Right lobe of liver (tissue), 6 donors: ENCODE measurements at regions not wholly inside any gene's neighbourhood (a gene's known extent, or its start where the extent isn't known, plus 50 kb on each side); places are given as distances from the start of the nearest gene placed in this dataset.

Experiments
- ATAC-seq, 4 donors: fragments of 200-7000 bp; cut with Tn5 transposase; one replicate each; pipeline ENCODE4 v1.9.1; 2020; ENCODE audit warnings: mild to moderate bottlenecking in 4 of 4, moderate library complexity in 4 of 4
- DNase-seq, 3 donors: peaks; one replicate each; pipeline ENCODE4 v3.0.0-alpha.2; 2020
- H3K27ac ChIP-seq, 3 donors: fragments of 200-600 bp; one replicate each; pipeline ENCODE4 v1.8.0; 2022
- H3K27me3 ChIP-seq, 2 donors: fragments of 200-600 bp; one replicate each; pipeline ENCODE4 v1.8.0; 2022
- H3K36me3 ChIP-seq, 4 donors: fragments of 200-600 bp; sonication (generic) in 1 of 4; one replicate each; pipeline versions ENCODE4 v1.5.1 to v1.8.0; 2017 to 2022; ENCODE audit warnings: control low read depth in 1 of 4
- H3K4me1 ChIP-seq, 4 donors: fragments of 200-600 bp; sonication (generic) in 1 of 4; one replicate each; pipeline versions ENCODE4 v1.5.1 to v1.8.0; 2017 to 2022; ENCODE audit warnings: control low read depth in 1 of 4
- H3K4me3 ChIP-seq, 3 donors: fragments of 200-600 bp; one replicate each; pipeline ENCODE4 v1.8.0; 2022
- H3K9me3 ChIP-seq, 4 donors: fragments of 200-600 bp; sonication (generic) in 1 of 4; one replicate each; pipeline versions ENCODE4 v1.5.1 to v1.8.0; 2017 to 2022; ENCODE audit warnings: control low read depth in 1 of 4
- CTCF ChIP-seq, 4 donors: fragments of 200-600 bp in 3 of 4; fragments of 450-650 bp in 1 of 4; IDR thresholded peaks; one replicate each; pipeline versions ENCODE4 v1.5.1 to v1.8.0; 2016 to 2022; ENCODE audit warnings: antibody characterized with exemption in 4 of 4, mild to moderate bottlenecking in 2 of 4
- POLR2A ChIP-seq: fragments of 450-650 bp; IDR thresholded peaks from one replicate; pipeline ENCODE4 v1.6.1; 2017; ENCODE audit warnings: antibody characterized with exemption, mild to moderate bottlenecking
- WGBS: methylation state at CpG from one replicate; pipeline ENCODE4 v1.1.6; 2018; ENCODE audit warnings: low coverage, low lambda C conversion rate; ENCODE audit not compliant: insufficient coverage; ENCODE audit errors: missing lambda C conversion rate; 5-methylcytosine and 5-hydroxymethylcytosine counted together
- intact Hi-C, 2 donors: fragments of 100-400 bp; cut with DNase I; formaldehyde crosslinking; loops; one replicate each; pipeline versions ENCODE4 v1.11.2 to v1.14.1; 2022
- donor health status: DM: no; HTN: yes; CAD: no.
- donor health status: DM: no; HTN: no; CAD: no.
- donor health status: DM: no; HTN: no; CAD: no.
- donor health status: DM: no; HTN: yes; CAD: no.
- donor health status: DM: no; HTN: yes; CAD: no.

- 73% methylated on average over 5 of the region's 10 CpGs for WGBS
- no peak overlapping the region for H3K4me3 ChIP-seq
- DNase-seq, result no peak
- no peak for TF ChIP-seq CTCF (IDR thresholded peaks at IDR 0.05)
- no peak for TF ChIP-seq POLR2A
- no peak overlapping the region for H3K27ac ChIP-seq
- intact Hi-C loops, result no loop called here
- no peaks in the 10 kb centered on the region for H3K9me3 ChIP-seq
- no peaks in the 10 kb centered on the region for H3K27me3 ChIP-seq
- no peak for ATAC-seq
- H3K4me1 ChIP-seq, result no peaks in the 10 kb centered on the region
- H3K36me3 ChIP-seq, result no peaks in the 10 kb centered on the region
Observed at GRCh38 chr3:137906985-137907649, 102.8 kb upstream of the CLDN18 start.

GRCh38 chr3:137924628-137925027, 85.3 kb upstream of the CLDN18 start:
- Histone ChIP-seq H3K27me3 (no peaks in the 10 kb centered on the region), H3K9me3 (no peaks in the 10 kb centered on the region), H3K36me3 (no peaks in the 10 kb centered on the region), H3K27ac (no peak overlapping the region), H3K4me3 (no peak overlapping the region), H3K4me1 (no peaks in the 10 kb centered on the region)
- ATAC-seq (no peak), DNase-seq (no peak)
- intact Hi-C loops, result no loop called here
- WGBS, result 41% methylated on average over 2 of the region's 4 CpGs
- TF ChIP-seq POLR2A (no peak), CTCF (IDR thresholded peaks at IDR 0.05) (no peak)

GRCh38 chr3:137925080-137925479, 84.9 kb upstream of the CLDN18 start:
- ATAC-seq (no peak), DNase-seq (no peak)
- intact Hi-C loops, result no loop called here
- H3K4me3 ChIP-seq, result no peak overlapping the region
- TF ChIP-seq CTCF (IDR thresholded peaks at IDR 0.05) (no peak), POLR2A (no peak)
- H3K27ac ChIP-seq, result no peak overlapping the region
- H3K27me3 ChIP-seq, result no peaks in the 10 kb centered on the region
- WGBS, result 54% methylated on average over 5 of the region's 5 CpGs
- H3K4me1 ChIP-seq, result no peaks in the 10 kb centered on the region
- no peaks in the 10 kb centered on the region for H3K36me3 ChIP-seq
- no peaks in the 10 kb centered on the region for H3K9me3 ChIP-seq

GRCh38 chr3:137926991-137927390, 83.0 kb upstream of the CLDN18 start:
- no peaks in the 10 kb centered on the region for H3K36me3 ChIP-seq
- H3K9me3 ChIP-seq, result no peaks in the 10 kb centered on the region
- H3K4me1 ChIP-seq, result no peaks in the 10 kb centered on the region
- no peak overlapping the region for H3K4me3 ChIP-seq
- H3K27me3 ChIP-seq, result no peaks in the 10 kb centered on the region
- intact Hi-C loops, result no loop called here
- H3K27ac ChIP-seq, result no peak overlapping the region
- no peak for TF ChIP-seq CTCF (IDR thresholded peaks at IDR 0.05)
- WGBS, result 50% methylated on average over 2 of the region's 2 CpGs
- no peak for ATAC-seq
- DNase-seq, result no peak

GRCh38 chr3:137930976-137931375, 79.0 kb upstream of the CLDN18 start:
- no peaks in the 10 kb centered on the region for H3K9me3 ChIP-seq
- ATAC-seq (no peak), DNase-seq (no peak)
- H3K4me3 ChIP-seq, result no peak overlapping the region
- intact Hi-C loops, result no loop called here
- no peak overlapping the region for H3K27ac ChIP-seq
- TF ChIP-seq CTCF (IDR thresholded peaks at IDR 0.05) (no peak), POLR2A (no peak)
- 56% methylated on average over 3 of the region's 3 CpGs for WGBS
- no peaks in the 10 kb centered on the region for H3K4me1 ChIP-seq
- H3K36me3 ChIP-seq, result no peaks in the 10 kb centered on the region
- no peaks in the 10 kb centered on the region for H3K27me3 ChIP-seq
